Esophagus squamous epithelium (tissue), 5 donors: ENCODE measurements at regions not wholly inside any gene's neighbourhood (a gene's known extent, or its start where the extent isn't known, plus 50 kb on each side); places are given as distances from the start of the nearest gene placed in this dataset.

ENCODE experiments used
- DNase-seq: peaks from one replicate; lab custom pipeline; 2025; lab: John Stamatoyannopoulos, UW
- H3K27ac ChIP-seq, 4 donors: fragments of 200-600 bp; sonication (generic); one replicate each; pipeline ENCODE4 v1.5.1; 2016 to 2019; ENCODE audit warnings: mild to moderate bottlenecking in 1 of 4
- H3K27me3 ChIP-seq, 4 donors: fragments of 200-600 bp; sonication (generic); 1 replicate in 3 of 4; 2 replicates in 1 of 4; pipeline versions ENCODE4 v1.5.1 to v1.6.0; 2017 to 2021; ENCODE audit warnings: antibody characterized with exemption in 1 of 4
- H3K36me3 ChIP-seq, 3 donors: fragments of 200-600 bp; sonication (generic); one replicate each; pipeline ENCODE4 v1.5.1; 2016 to 2019
- H3K4me1 ChIP-seq, 3 donors: fragments of 200-600 bp; sonication (generic); one replicate each; pipeline ENCODE4 v1.5.1; 2017 to 2019
- H3K4me3 ChIP-seq, 4 donors: fragments of 200-600 bp; sonication (generic); 1 replicate in 3 of 4; 2 replicates in 1 of 4; pipeline ENCODE4 v1.5.1; 2016 to 2019; ENCODE audit warnings: mild to moderate bottlenecking in 2 of 4, moderate library complexity in 1 of 4
- H3K9me3 ChIP-seq, 3 donors: fragments of 200-600 bp; sonication (generic); one replicate each; pipeline ENCODE4 v1.5.1; 2016 to 2019
- POLR2A ChIP-seq, 4 donors: fragments of 450-650 bp; IDR thresholded peaks; one replicate each; pipeline ENCODE4 v1.6.1; 2017; ENCODE audit warnings: antibody characterized with exemption in 4 of 4, mild to moderate bottlenecking in 4 of 4, moderate library complexity in 3 of 4
- WGBS, 2 donors: methylation state at CpG; one replicate each; pipeline ENCODE4 v1.1.5; 2018; 5-methylcytosine and 5-hydroxymethylcytosine counted together
- intact Hi-C: fragments of 100-400 bp; cut with DNase I; formaldehyde crosslinking; loops from one replicate; pipeline ENCODE4 v1.15.0; 2022
- TF ChIP-seq, protein P1 (sequence below), 6 experiments: fragments of 450-650 bp in 4 of 6; fragments of 200-600 bp in 2 of 6; sonication (generic) in 2 of 6; IDR thresholded peaks; one replicate each; pipeline ENCODE4 v1.5.1; 2016 to 2019; ENCODE audit warnings: antibody characterized with exemption in 6 of 6, mild to moderate bottlenecking in 4 of 6, moderate library complexity in 4 of 6
- donor health status: DM: yes; HTN: yes; CAD: no.

DNA sequence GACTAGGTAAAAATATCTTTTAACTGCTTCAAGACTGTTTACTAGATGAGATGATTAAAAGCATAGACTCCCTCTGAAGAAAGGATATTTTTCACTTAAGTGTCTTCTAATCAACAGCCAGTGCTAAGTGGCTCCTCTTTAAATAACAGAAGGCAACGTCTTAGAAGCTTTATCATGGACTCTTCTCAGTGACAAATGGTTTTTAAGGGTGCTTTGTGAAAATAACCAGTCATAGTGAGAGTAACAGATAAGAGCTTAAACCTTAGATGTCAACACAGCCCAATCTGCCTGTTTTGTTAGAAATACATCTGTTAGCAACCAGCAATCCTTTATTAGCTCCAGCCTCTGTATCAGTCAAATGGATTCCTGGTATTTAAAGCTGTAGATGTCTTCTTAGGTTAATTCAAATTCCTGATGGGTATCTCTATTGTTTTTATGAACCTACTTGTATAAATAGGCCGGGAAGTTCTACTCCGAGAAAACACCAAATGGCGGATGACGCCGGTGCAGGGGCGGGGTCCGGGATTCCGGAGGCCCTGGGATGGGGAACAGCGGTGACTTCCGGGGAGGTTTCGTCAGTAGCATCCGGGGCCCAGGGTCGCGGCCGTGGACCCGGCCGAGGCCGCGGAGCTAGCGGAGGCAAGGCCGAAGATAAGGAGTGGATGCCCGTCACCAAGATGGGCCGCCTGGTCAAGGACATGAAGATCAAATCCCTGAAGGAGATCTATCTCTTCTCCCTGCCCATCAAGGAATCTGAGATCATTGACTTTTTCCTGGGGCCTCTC, 285.4 kb downstream of the GPR37 start:
- no peaks in the 10 kb centered on the region for H3K36me3 ChIP-seq
- intact Hi-C loops, result no loop called here
- H3K4me1 ChIP-seq, result no peaks in the 10 kb centered on the region
- no peak overlapping the region for H3K27ac ChIP-seq
- no peak for DNase-seq
- H3K9me3 ChIP-seq, result no peaks in the 10 kb centered on the region
- no peaks in the 10 kb centered on the region for H3K27me3 ChIP-seq
- no peak overlapping the region for H3K4me3 ChIP-seq
- WGBS, 2 donors, result 86 to 87% methylated on average over 16 to 22 of the region's 24 CpGs
- TF ChIP-seq, protein P1, sequence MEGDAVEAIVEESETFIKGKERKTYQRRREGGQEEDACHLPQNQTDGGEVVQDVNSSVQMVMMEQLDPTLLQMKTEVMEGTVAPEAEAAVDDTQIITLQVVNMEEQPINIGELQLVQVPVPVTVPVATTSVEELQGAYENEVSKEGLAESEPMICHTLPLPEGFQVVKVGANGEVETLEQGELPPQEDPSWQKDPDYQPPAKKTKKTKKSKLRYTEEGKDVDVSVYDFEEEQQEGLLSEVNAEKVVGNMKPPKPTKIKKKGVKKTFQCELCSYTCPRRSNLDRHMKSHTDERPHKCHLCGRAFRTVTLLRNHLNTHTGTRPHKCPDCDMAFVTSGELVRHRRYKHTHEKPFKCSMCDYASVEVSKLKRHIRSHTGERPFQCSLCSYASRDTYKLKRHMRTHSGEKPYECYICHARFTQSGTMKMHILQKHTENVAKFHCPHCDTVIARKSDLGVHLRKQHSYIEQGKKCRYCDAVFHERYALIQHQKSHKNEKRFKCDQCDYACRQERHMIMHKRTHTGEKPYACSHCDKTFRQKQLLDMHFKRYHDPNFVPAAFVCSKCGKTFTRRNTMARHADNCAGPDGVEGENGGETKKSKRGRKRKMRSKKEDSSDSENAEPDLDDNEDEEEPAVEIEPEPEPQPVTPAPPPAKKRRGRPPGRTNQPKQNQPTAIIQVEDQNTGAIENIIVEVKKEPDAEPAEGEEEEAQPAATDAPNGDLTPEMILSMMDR (IDR thresholded peaks at IDR 0.05), result no peak
- no peak for TF ChIP-seq POLR2A (IDR thresholded peaks at IDR 0.05)

DNA sequence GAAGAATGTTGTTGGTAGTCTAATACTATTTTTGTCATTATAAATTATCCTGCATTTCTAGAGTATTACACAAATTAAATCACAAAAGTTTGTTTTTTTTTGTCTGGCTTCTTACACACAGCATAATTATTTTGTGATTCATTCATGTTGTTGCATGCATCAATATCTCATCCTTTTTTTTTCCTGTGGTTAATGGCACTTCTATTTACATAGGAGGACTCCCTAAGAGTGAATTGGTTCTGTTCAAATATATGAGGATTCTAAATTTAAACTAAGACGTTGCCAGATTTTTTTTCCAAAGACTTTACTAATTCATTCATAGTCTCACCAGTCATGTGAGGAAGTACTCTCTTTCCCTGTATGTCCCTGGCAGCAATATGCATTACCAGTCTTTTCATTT, 303.3 kb downstream of the GPR37 start:
- H3K27me3 ChIP-seq, result no peaks in the 10 kb centered on the region
- no peaks in the 10 kb centered on the region for H3K9me3 ChIP-seq
- WGBS, 2 donors, result 19 to 21% methylated on average over 1 of the region's 1 CpG
- TF ChIP-seq, protein P1 (IDR thresholded peaks at IDR 0.05), result no peak
- no peak for TF ChIP-seq POLR2A (IDR thresholded peaks at IDR 0.05)
- no peak overlapping the region for H3K27ac ChIP-seq
- DNase-seq, result no peak
- H3K36me3 ChIP-seq, result no peaks in the 10 kb centered on the region
- intact Hi-C loops, result no loop called here
- no peaks in the 10 kb centered on the region for H3K4me1 ChIP-seq
- no peak overlapping the region for H3K4me3 ChIP-seq

DNA sequence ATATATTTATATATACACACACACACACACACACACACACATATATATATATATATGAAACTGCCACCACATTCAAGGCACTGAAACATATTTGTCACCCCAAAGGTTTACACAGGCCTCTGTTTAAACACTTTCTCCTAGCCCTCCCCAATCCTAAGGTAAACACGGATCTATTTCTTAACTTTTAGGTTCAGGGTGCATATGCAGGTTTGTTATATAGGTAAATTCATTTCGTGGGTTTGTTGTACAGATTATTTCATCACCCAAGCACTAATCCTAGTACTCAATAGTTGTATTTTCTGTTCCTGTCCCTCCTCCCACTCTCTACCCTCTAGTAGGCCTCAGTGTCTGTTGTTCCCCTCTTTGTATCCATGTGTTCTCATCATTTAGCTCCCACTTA, 305.0 kb downstream of the GPR37 start:
- H3K27ac ChIP-seq, result no peak overlapping the region
- WGBS, 2 donors, result 39 to 56% methylated on average over 2 of the region's 2 CpGs
- H3K36me3 ChIP-seq, result no peaks in the 10 kb centered on the region
- TF ChIP-seq, protein P1 (IDR thresholded peaks at IDR 0.05), result no peak
- TF ChIP-seq POLR2A (IDR thresholded peaks at IDR 0.05), result no peak
- intact Hi-C loops, result no loop called here
- H3K27me3 ChIP-seq, result no peaks in the 10 kb centered on the region
- DNase-seq, result no peak
- no peaks in the 10 kb centered on the region for H3K4me1 ChIP-seq
- H3K9me3 ChIP-seq, result no peaks in the 10 kb centered on the region
- no peak overlapping the region for H3K4me3 ChIP-seq

DNA sequence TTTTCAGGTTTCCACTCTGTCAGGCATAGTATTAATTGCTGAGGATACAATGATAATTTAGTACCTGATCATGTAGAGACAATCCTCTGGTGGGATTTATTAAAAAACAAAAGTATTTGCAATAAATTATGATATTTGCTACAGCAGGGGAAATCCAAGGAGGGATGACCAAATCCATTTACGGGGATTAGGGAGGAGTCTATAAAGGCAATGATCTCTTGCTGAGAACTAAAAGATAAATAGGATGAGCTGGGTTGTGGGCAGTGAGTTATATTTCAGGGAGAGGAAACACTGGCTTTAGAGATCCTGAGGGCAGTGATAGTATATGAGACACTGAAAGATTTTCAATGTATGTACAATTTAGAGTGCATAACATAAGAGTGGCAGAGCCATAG, 305.5 kb downstream of the GPR37 start:
- H3K9me3 ChIP-seq, result no peaks in the 10 kb centered on the region
- peak overlapping the region in 2 of 4 donors; percentile 1 to 2 for H3K27ac ChIP-seq

More for the DNA sequence above, 305.5 kb downstream of the GPR37 start:
- intact Hi-C loops, result no loop called here
- H3K27me3 ChIP-seq, result no peaks in the 10 kb centered on the region
- H3K4me3 ChIP-seq, result no peak overlapping the region
- no peaks in the 10 kb centered on the region for H3K4me1 ChIP-seq
- DNase-seq, result no peak
- TF ChIP-seq POLR2A (IDR thresholded peaks at IDR 0.05), result no peak
- TF ChIP-seq, protein P1 (IDR thresholded peaks at IDR 0.05), result no peak
- 79 to 85% methylated on average over 1 of the region's 1 CpG for WGBS, 2 donors
- no peaks in the 10 kb centered on the region for H3K36me3 ChIP-seq
